M059J (cell line): ENCODE measurements at regions not wholly inside any gene's neighbourhood (a gene's known extent, or its start where the extent isn't known, plus 50 kb on each side); places are given as distances from the start of the nearest gene placed in this dataset.

Experiments
- DNase-seq: peaks from one replicate; pipeline ENCODE4 v3.0.0-alpha.2; 2012; ENCODE audit warnings: low read depth

DNA sequence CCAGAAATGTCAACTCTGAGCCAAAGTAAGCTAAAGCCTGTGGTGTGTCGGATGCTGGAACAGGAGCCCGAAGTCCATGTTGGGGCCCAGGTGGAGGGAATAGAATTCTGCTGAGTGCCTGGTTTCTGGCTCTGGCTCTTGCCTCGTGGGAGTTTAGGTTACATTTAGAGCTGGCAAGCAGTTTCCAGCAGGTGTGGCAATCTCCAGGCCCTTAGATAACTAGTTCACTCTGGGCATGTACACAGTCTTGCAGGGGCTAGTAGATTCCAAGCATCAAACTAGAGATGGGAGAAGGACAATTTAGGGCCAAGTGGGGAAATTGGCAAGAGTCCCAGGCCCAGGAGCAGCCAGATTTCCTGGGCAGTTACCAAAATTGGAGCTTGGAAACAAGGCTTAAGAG is 56.3 kb upstream of the STOX2 start:
- DNase-seq, result no peak

DNA sequence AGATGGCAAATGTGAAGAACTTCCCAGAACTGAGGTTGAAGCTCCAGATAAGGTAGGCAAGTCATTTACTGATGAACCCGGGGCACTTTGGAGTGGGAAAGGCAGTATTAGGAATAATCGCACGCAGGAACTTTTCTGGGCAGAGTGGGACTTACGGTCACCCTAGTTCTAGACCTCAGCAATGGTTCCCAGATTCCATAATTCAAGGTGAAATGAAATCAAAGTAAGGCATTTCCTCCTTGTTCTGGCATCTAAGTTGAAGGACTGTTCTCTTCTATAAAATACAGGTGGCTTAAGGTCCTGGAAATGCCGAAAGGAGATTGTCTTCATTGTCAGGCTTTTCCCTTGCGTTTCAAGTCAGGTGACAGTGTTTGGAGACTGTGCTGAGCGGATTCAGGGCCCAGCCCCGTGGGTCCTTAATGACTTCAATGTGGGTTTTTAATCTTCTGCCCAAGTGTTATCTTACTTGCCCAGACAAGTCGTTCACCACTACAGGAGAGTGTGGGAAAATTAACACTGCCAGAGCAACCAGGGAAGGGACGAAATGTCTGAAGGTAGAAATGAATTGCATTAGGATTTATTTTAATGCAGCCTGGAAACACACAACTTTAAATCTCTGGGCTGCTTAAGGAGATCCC is 52.1 kb upstream of the STOX2 start:
- no peak for DNase-seq

DNA sequence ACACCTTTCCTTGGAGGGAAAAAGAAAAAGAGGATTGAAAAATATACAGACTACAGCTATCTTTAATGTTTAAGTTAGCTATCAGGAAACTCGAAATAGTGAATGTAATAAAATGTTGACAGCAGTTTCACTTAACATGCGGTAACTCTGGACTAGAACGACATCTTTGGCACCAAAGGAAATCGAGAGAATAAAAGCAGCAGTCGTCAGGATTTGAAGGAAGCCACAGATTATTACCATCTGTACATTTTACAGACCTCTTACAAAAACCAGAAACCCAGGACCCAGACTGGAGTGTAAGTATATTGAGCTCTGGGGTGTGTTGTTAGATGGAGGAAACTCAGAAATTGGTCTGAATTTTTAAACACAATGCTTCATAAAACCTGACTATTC is 51.6 kb upstream of the STOX2 start:
- no peak for DNase-seq
